Islet precursor cell (in vitro differentiated cells): ENCODE measurements at regions not wholly inside any gene's neighbourhood (a gene's known extent, or its start where the extent isn't known, plus 50 kb on each side); places are given as distances from the start of the nearest gene placed in this dataset.

Source experiments
- DNase-seq: peaks from one replicate; pipeline ENCODE4 v3.0.0-alpha.2; 2018

DNA sequence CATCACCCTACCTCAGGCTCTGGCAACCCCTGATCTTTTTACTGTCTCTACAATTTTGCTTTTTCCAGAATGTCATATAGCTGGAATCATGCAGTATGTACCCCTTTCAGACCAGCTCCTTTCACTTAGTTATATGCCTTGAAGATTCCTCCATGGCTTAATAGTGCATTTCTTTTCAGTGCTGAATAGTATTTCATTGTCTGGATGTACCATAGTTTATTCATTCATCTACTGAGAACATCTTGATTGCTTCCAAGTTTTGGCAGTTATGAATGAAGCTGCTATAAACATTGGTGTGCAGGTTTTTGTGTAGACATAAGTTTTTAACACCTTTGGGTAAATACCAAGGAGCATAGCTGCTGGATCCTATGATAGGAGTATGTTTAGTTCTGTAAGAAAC, 50.8 kb upstream of the ANP32A start:
- DNase-seq, result no peak

DNA sequence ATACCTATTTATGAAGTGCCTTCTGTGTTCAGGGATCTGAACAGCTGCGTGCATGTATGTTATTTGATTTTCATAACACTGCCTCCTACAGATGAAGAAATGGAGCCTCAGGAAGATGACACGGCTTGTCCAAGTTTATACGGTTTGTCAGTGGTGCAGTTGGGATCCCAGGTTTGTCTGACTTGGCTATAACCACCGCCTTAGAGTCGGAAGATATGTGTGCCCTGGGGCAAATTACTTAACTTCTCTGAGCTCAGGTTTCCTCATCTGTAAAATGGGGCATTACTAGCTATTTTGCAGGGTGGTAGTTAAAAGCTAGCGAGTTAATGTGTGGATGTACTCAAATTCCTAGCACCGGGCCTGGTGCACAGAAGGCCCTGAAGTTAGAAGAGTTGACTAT, 54.1 kb upstream of the ANP32A start:
- no peak for DNase-seq

DNA sequence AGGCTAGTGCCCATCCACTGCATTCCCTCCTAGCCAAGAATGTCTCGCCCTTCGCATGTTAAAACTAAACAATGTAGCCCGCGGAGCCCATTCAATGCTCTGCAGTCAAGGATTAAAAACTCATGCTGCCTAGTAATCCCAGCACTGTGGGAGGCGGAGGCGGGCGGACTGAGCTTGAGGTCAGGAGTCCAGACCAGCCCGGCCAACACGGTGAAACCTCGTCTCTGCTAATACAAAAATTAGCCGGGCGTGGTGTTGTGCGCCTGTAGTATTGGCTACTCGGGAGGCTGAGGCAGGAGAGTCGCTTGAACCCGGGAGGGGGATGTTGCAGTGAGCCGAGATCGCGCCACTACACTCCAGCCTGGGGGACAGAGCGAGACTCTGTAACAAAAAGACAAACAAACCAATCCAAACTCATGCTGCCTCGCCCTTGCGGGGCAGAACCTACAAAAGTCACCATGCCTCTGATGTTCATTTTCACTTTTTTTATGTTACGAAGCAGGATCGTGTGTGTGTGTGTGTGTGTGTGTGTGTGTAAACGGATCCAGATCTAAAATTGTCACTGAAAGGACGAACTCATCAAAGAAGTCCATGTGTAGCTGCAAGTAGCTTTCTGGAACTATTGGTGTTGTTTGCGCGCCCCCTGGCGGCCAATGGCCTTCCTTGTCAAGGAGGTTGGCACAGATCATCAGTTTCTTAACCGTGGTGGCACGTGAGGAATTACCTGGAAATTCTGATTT, 54.8 kb upstream of the SPESP1 start:
- DNase-seq, result peak; percentile 94

DNA sequence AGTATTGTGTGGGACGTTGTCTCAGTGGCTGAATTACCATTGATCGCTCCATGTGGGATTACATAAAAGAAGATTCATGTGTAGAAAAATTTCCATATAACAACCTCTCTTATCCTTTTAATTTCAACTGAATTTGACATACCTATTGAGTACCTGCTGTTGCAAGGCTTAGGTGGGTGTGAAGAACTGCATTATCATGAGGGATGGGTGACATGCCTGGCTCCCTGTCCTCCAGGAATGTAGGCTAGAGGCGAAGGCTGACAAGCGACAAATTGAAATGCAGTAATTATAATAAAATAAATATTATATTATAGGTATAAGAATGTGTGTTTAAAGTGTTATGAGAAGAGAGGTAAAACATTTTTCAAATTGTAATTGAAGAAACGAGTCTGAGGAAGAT, 52.7 kb upstream of the SPESP1 start:
- DNase-seq, result no peak

DNA sequence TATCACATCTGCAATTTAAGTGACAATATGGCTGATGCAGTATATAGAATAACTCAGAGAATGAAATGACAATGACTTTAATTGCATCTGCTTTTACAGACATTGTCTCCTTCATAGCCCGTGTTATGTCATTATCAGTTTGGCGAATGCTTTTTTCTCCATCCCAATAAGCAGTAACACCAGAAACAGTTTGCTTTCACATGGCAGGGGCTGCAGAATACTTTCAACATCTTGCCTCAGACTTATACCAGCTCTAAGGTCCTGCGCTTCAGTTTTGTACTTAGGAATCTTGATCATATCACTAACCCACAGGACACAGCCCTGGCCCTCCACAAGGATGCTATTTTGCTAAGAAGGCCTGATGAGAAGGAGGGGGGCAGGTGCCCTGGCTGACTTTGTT, 49.9 kb upstream of the SPESP1 start:
- DNase-seq, result no peak
